ENCODE measurements at regions not wholly inside any gene's neighbourhood (a gene's known extent, or its start where the extent isn't known, plus 50 kb on each side); places are given as distances from the start of the nearest gene placed in this dataset.

DNA sequence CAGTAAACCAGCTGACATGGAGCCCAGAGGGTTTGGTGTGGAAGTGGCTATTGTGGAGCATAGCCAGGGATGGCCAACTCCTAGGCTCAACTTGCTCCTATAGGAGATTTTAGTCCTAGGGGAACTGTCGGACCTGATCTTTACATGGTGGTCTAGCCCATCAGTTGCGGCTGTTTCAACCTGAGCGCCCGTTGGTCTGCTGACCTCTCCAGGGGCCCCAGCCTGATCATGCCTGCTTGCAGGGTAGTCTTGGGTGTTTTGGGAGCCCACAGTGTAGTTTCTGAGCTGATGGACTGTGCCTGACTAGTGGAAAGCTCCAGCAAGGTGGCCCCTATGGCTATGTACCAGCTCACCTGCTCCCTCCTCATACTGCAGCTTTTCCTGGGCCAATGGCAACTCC, 597.0 kb downstream of the IQCM start:
- no peaks in the 10 kb centered on the region for H3K27me3 ChIP-seq (ENCODE audit: insufficient read depth, low read length)
- H2BK12ac ChIP-seq (ENCODE audit: low read length), result no peak overlapping the region
- H3K79me2 ChIP-seq (ENCODE audit: control insufficient read depth, insufficient read depth, low read length, poor library complexity), result no peaks in the 10 kb centered on the region
- DNase-seq, result no peak
- H3K4me3 ChIP-seq (ENCODE audit: low read depth, low read length), result no peak overlapping the region
- H3K4me1 ChIP-seq (ENCODE audit: control insufficient read depth in 1 of 2, insufficient read depth in 2 of 2, low read length in 2 of 2), result no peaks in the 10 kb centered on the region
- WGBS (ENCODE audit: extremely low coverage, insufficient coverage, insufficient read length), result no CpG with 5 or more reads among the region's 4 CpGs
- H2AK5ac ChIP-seq (ENCODE audit: low read length), result no peak overlapping the region
- no peak overlapping the region for H4K91ac ChIP-seq (ENCODE audit: low read depth, low read length)
- no peak overlapping the region for H2BK120ac ChIP-seq (ENCODE audit: insufficient read depth, low read length, poor library complexity)
- no peak overlapping the region for H3K4ac ChIP-seq (ENCODE audit: low read depth, low read length)
- no peak overlapping the region for H3K14ac ChIP-seq (ENCODE audit: low read length)
- no peak overlapping the region for H3K23ac ChIP-seq (ENCODE audit: low read length)
- H3K27ac ChIP-seq (ENCODE audit: low read depth, low read length), result no peak overlapping the region
- H3K79me1 ChIP-seq (ENCODE audit: low read length), result no peaks in the 10 kb centered on the region
- no peak overlapping the region for H2BK5ac ChIP-seq (ENCODE audit: low read depth, low read length, poor library complexity)
- H4K8ac ChIP-seq (ENCODE audit: low read depth, low read length), result no peak overlapping the region
- H3K9ac ChIP-seq (ENCODE audit: low read length), result no peak overlapping the region
- H3K9me3 ChIP-seq (ENCODE audit: insufficient read depth, low read depth, low read length), result peaks cover 6% of the 10 kb centered on the region
- H3K18ac ChIP-seq (ENCODE audit: low read length), result no peak overlapping the region
- H4K12ac ChIP-seq (ENCODE audit: low read depth, low read length), result no peak overlapping the region
- no peak overlapping the region for H3K4me2 ChIP-seq (ENCODE audit: low read length)
- no peak overlapping the region for H2AFZ ChIP-seq (ENCODE audit: insufficient read depth, low read length, poor library complexity)
- H3K36me3 ChIP-seq (ENCODE audit: control insufficient read depth in 1 of 2, insufficient read depth in 2 of 2, low read length in 2 of 2), result no peaks in the 10 kb centered on the region

DNA sequence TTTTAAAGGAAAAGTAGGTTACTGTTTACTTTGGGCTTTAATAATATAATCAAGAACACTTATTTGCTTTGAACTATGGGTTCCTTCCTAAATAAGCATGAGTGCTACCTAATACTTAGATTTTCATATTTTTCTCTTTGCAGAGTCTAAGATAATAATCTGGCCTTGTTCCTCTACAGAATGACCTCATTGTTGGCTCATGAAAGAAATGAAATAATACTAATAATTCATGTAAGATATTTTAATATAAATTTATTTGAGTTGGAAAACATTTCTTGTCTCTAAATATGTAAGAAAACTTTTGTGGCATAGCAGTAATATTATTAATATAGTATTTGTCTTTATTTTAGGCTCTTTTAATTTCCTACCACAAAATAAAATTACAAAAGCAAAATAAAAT, 601.3 kb downstream of the IQCM start:
- Histone ChIP-seq H3K4ac (ENCODE audit: low read depth, low read length) (no peak overlapping the region), H3K27me3 (ENCODE audit: insufficient read depth, low read length) (no peaks in the 10 kb centered on the region), H3K27ac (ENCODE audit: low read depth, low read length) (no peak overlapping the region), H3K9me3 (ENCODE audit: insufficient read depth, low read depth, low read length) (peaks cover 5% of the 10 kb centered on the region), H4K12ac (ENCODE audit: low read depth, low read length) (no peak overlapping the region), H3K18ac (ENCODE audit: low read length) (no peak overlapping the region), H3K4me2 (ENCODE audit: low read length) (no peak overlapping the region), H3K79me2 (ENCODE audit: control insufficient read depth, insufficient read depth, low read length, poor library complexity) (no peaks in the 10 kb centered on the region), H3K14ac (ENCODE audit: low read length) (no peak overlapping the region), H3K36me3 (ENCODE audit: control insufficient read depth in 1 of 2, insufficient read depth in 2 of 2, low read length in 2 of 2) (no peaks in the 10 kb centered on the region), H2AFZ (ENCODE audit: insufficient read depth, low read length, poor library complexity) (no peak overlapping the region), H2AK5ac (ENCODE audit: low read length) (no peak overlapping the region), H4K91ac (ENCODE audit: low read depth, low read length) (no peak overlapping the region), H3K23ac (ENCODE audit: low read length) (no peak overlapping the region), H3K4me3 (ENCODE audit: low read depth, low read length) (no peak overlapping the region), H3K79me1 (ENCODE audit: low read length) (no peaks in the 10 kb centered on the region), H2BK120ac (ENCODE audit: insufficient read depth, low read length, poor library complexity) (no peak overlapping the region), H3K4me1 (ENCODE audit: control insufficient read depth in 1 of 2, insufficient read depth in 2 of 2, low read length in 2 of 2) (no peaks in the 10 kb centered on the region), H4K8ac (ENCODE audit: low read depth, low read length) (no peak overlapping the region), H2BK5ac (ENCODE audit: low read depth, low read length, poor library complexity) (no peak overlapping the region), H2BK12ac (ENCODE audit: low read length) (no peak overlapping the region), H3K9ac (ENCODE audit: low read length) (no peak overlapping the region)
- DNase-seq, result no peak

DNA sequence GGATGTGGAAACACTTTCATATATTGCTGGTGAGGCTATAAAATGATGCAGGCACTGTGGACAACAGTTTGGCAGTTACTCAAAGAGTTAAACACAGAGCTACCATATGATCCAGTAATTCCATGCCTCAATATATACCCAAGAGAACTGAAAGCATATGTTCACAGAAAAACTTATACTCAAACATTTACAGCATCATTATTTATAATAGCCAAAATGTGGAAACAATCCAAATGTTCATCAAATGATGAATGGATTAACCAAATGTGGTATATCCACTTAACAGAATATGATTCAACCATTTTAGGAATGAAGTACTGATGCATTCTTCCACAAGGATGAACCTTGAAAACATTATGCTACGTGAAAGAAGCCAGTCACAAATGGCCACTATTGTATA, 603.8 kb downstream of the IQCM start:
- Histone ChIP-seq H3K36me3 (ENCODE audit: control insufficient read depth in 1 of 2, insufficient read depth in 2 of 2, low read length in 2 of 2) (no peaks in the 10 kb centered on the region), H3K9me3 (ENCODE audit: insufficient read depth, low read depth, low read length) (no peaks in the 10 kb centered on the region), H2BK120ac (ENCODE audit: insufficient read depth, low read length, poor library complexity) (no peak overlapping the region), H3K18ac (ENCODE audit: low read length) (no peak overlapping the region), H3K4me3 (ENCODE audit: low read depth, low read length) (no peak overlapping the region), H3K4me1 (ENCODE audit: control insufficient read depth in 1 of 2, insufficient read depth in 2 of 2, low read length in 2 of 2) (no peaks in the 10 kb centered on the region), H2AK5ac (ENCODE audit: low read length) (no peak overlapping the region), H4K12ac (ENCODE audit: low read depth, low read length) (no peak overlapping the region), H4K8ac (ENCODE audit: low read depth, low read length) (no peak overlapping the region), H3K27ac (ENCODE audit: low read depth, low read length) (no peak overlapping the region), H3K4ac (ENCODE audit: low read depth, low read length) (no peak overlapping the region), H3K4me2 (ENCODE audit: low read length) (no peak overlapping the region), H3K79me1 (ENCODE audit: low read length) (no peaks in the 10 kb centered on the region), H3K14ac (ENCODE audit: low read length) (no peak overlapping the region), H4K91ac (ENCODE audit: low read depth, low read length) (no peak overlapping the region), H3K27me3 (ENCODE audit: insufficient read depth, low read length) (no peaks in the 10 kb centered on the region), H3K79me2 (ENCODE audit: control insufficient read depth, insufficient read depth, low read length, poor library complexity) (no peaks in the 10 kb centered on the region), H3K23ac (ENCODE audit: low read length) (no peak overlapping the region), H2BK5ac (ENCODE audit: low read depth, low read length, poor library complexity) (no peak overlapping the region), H3K9ac (ENCODE audit: low read length) (no peak overlapping the region), H2AFZ (ENCODE audit: insufficient read depth, low read length, poor library complexity) (no peak overlapping the region), H2BK12ac (ENCODE audit: low read length) (no peak overlapping the region)
- WGBS (ENCODE audit: extremely low coverage, insufficient coverage, insufficient read length), result no CpG with 5 or more reads among the region's 1 CpG
- no peak for DNase-seq

DNA sequence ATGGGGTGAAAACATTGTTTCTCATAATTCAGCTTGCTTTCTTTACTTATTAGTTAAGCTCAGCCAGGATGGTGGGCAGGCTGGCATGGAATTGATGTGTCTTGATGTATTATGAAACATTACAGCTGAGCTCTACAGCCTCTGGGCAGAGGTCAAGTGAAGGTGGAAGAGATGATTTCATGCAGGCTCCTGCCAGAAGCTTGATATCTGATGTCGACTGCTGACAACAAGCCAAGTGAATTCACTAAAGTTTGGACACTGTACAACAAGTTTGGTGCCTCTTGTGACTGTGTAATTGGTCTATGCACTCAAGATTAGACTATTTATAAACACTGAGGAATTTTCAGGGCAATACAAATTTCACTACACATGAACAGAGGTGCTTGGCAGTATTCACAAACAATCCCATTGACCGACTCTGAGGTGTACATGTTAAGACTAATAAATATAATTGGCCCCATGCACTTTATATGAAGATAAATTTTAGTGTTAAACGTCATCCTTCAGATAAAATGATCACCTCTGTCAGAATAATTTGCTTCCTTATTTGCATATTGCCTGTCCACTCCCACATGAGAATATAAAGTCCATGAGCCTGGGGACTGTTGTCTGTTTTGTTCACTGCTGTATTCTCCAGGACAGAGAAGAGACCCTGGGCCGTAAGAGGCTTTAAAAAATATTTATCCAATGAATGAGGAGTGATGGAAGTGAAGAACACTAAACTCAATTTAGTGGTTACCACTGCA, 612.2 kb downstream of the IQCM start:
- Histone ChIP-seq H3K27ac (ENCODE audit: low read depth, low read length) (no peak overlapping the region), H3K23ac (ENCODE audit: low read length) (no peak overlapping the region), H2BK5ac (ENCODE audit: low read depth, low read length, poor library complexity) (no peak overlapping the region), H3K9me3 (ENCODE audit: insufficient read depth, low read depth, low read length) (no peaks in the 10 kb centered on the region), H4K8ac (ENCODE audit: low read depth, low read length) (no peak overlapping the region), H3K4me3 (ENCODE audit: low read depth, low read length) (no peak overlapping the region), H2AK5ac (ENCODE audit: low read length) (no peak overlapping the region), H3K9ac (ENCODE audit: low read length) (no peak overlapping the region), H3K4ac (ENCODE audit: low read depth, low read length) (no peak overlapping the region), H2BK120ac (ENCODE audit: insufficient read depth, low read length, poor library complexity) (no peak overlapping the region), H4K91ac (ENCODE audit: low read depth, low read length) (no peak overlapping the region), H3K36me3 (ENCODE audit: control insufficient read depth in 1 of 2, insufficient read depth in 2 of 2, low read length in 2 of 2) (no peaks in the 10 kb centered on the region), H3K79me1 (ENCODE audit: low read length) (no peaks in the 10 kb centered on the region), H3K18ac (ENCODE audit: low read length) (no peak overlapping the region), H3K27me3 (ENCODE audit: insufficient read depth, low read length) (no peaks in the 10 kb centered on the region), H3K14ac (ENCODE audit: low read length) (no peak overlapping the region), H4K12ac (ENCODE audit: low read depth, low read length) (no peak overlapping the region), H2BK12ac (ENCODE audit: low read length) (no peak overlapping the region), H3K4me1 (ENCODE audit: control insufficient read depth in 1 of 2, insufficient read depth in 2 of 2, low read length in 2 of 2) (no peaks in the 10 kb centered on the region), H3K79me2 (ENCODE audit: control insufficient read depth, insufficient read depth, low read length, poor library complexity) (no peaks in the 10 kb centered on the region), H2AFZ (ENCODE audit: insufficient read depth, low read length, poor library complexity) (no peak overlapping the region), H3K4me2 (ENCODE audit: low read length) (no peak overlapping the region)
- DNase-seq, result no peak
- no CpG with 5 or more reads among the region's 4 CpGs for WGBS (ENCODE audit: extremely low coverage, insufficient coverage, insufficient read length)

Data from trophoblast cell (in vitro differentiated cells and primary cell).